ENCODE measurements at regions not wholly inside any gene's neighbourhood (a gene's known extent, or its start where the extent isn't known, plus 50 kb on each side); places are given as distances from the start of the nearest gene placed in this dataset.

GRCh38 chr17:27380551-27380950 is 75.7 kb upstream of the KSR1 start:
- no peak for TF ChIP-seq CTCF (IDR thresholded peaks at IDR 0.05)
- no peak for TF ChIP-seq POLR2A (IDR thresholded peaks at IDR 0.05)

Measured in uterus (tissue), 2 donors.